H1 (cell line): ENCODE measurements at regions not wholly inside any gene's neighbourhood (a gene's known extent, or its start where the extent isn't known, plus 50 kb on each side); places are given as distances from the start of the nearest gene placed in this dataset.

Experiments
- CTCF ChIA-PET: fragments of 300-600 bp; sonication (Branson Sonifier 250); formaldehyde crosslinking; loops from one replicate; lab custom pipeline; 2021; ENCODE audit not compliant: partially characterized antibody; lab: Charles Lee
- POLR2A ChIA-PET: fragments of 300-600 bp; sonication (Branson Sonifier 250); formaldehyde crosslinking; loops from one replicate; lab custom pipeline; 2021; ENCODE audit warnings: inconsistent platforms; ENCODE audit not compliant: partially characterized antibody; lab: Charles Lee
- DNase-seq, 2 experiments: peaks; one replicate each; pipeline versions ENCODE4 v3.0.0 to v3.0.0-alpha.2; 2010 to 2022; ENCODE audit warnings: low spot score in 2 of 2, low read depth in 1 of 2, mixed read lengths in 1 of 2
- FAIRE-seq: peaks from 2 replicates; lab custom pipeline; 2011; peaks lifted over from hg19 to GRCh38; lab: Jason Lieb, UNC
- H2AFZ ChIP-seq: 2 replicates; pipeline ENCODE4 v1.8.1; 2012; ENCODE audit warnings: low read length, inconsistent platforms
- H2AK5ac ChIP-seq: 2 replicates; pipeline ENCODE4 v1.6.1; 2013; ENCODE audit warnings: low read depth, low read length
- H2BK120ac ChIP-seq: replicated peaks from 2 replicates; pipeline ENCODE3; 2013; ENCODE audit warnings: low read depth, low read length, inconsistent platforms
- H2BK12ac ChIP-seq: 2 replicates; pipeline ENCODE4 v1.6.1; 2013; ENCODE audit warnings: low read depth, low read length
- H2BK15ac ChIP-seq: 2 replicates; pipeline ENCODE4 v1.6.1; 2013; ENCODE audit warnings: low read length
- H2BK20ac ChIP-seq: 2 replicates; pipeline ENCODE4 v1.6.1; 2013; ENCODE audit warnings: low read length
- H2BK5ac ChIP-seq: 2 replicates; pipeline ENCODE4 v1.6.1; 2013; ENCODE audit warnings: low read depth, low read length
- H3K14ac ChIP-seq: 2 replicates; pipeline ENCODE4 v1.6.1; 2013; ENCODE audit warnings: inconsistent platforms; ENCODE audit not compliant: insufficient read length
- H3K18ac ChIP-seq: 2 replicates; pipeline ENCODE4 v1.6.1; 2013; ENCODE audit warnings: low read length; ENCODE audit errors: extremely low read depth
- H3K23ac ChIP-seq: 2 replicates; pipeline ENCODE4 v1.6.1; 2013; ENCODE audit warnings: inconsistent platforms; ENCODE audit not compliant: insufficient read length
- H3K23me2 ChIP-seq: 2 replicates; pipeline ENCODE4 v1.6.1; 2013; ENCODE audit warnings: low read depth, low read length
- H3K27ac ChIP-seq: 2 replicates; pipeline ENCODE4 v1.6.1; 2011; ENCODE audit warnings: low read depth, low read length, inconsistent platforms
- H3K27me3 ChIP-seq, 4 experiments: replicated peaks in 1 of 4; 1 replicate in 1 of 4; 2 replicates in 3 of 4; pipeline versions ENCODE4 v1.6.1 to v1.8.1; 2011 to 2013; ENCODE audit warnings: low read length in 3 of 4, mild to moderate bottlenecking in 3 of 4, inconsistent platforms in 2 of 4, mixed read lengths in 2 of 4, moderate library complexity in 1 of 4; ENCODE audit not compliant: control insufficient read depth in 3 of 4, insufficient read depth in 3 of 4; ENCODE audit errors: extremely low read depth in 1 of 4
- H3K36me3 ChIP-seq, 4 experiments: 2 replicates each; pipeline versions ENCODE4 v1.6.1 to v1.8.1; 2011 to 2013; ENCODE audit warnings: mild to moderate bottlenecking in 4 of 4, low read length in 3 of 4, moderate library complexity in 2 of 4, control low read depth in 1 of 4, inconsistent platforms in 1 of 4; ENCODE audit not compliant: insufficient read depth in 4 of 4, control insufficient read depth in 2 of 4
- H3K4ac ChIP-seq: replicated peaks from 2 replicates; pipeline ENCODE3; 2013; ENCODE audit warnings: low read length, low read depth, mixed read lengths, inconsistent platforms; ENCODE audit not compliant: insufficient read length
- H3K4me1 ChIP-seq, 4 experiments: replicated peaks in 1 of 4; 1 replicate in 1 of 4; 2 replicates in 3 of 4; pipeline versions ENCODE4 v1.6.1 to v1.8.1; 2011 to 2013; ENCODE audit warnings: low read length in 3 of 4, inconsistent platforms in 2 of 4, mixed read lengths in 1 of 4; ENCODE audit not compliant: insufficient read depth in 4 of 4, control insufficient read depth in 3 of 4
- H3K4me2 ChIP-seq, 2 experiments: 2 replicates each; pipeline versions ENCODE4 v1.6.1 to v1.8.1; 2011 to 2013; ENCODE audit warnings: low read depth in 2 of 2, low read length in 2 of 2, control low read depth in 1 of 2, inconsistent platforms in 1 of 2, mild to moderate bottlenecking in 1 of 2; ENCODE audit not compliant: insufficient read depth in 1 of 2
- H3K4me3 ChIP-seq, 4 experiments: fragments of 200-600, 300-600 bp in 1 of 4; sonication (generic), shearing (Covaris generic), sonication (Bioruptor Twin) in 1 of 4; 2 replicates each; pipeline versions ENCODE4 v1.5.1 to v1.8.1; 2011 to 2016; ENCODE audit warnings: low read length in 4 of 4, low read depth in 3 of 4, control low read depth in 2 of 4, inconsistent platforms in 2 of 4, mild to moderate bottlenecking in 2 of 4, mixed read lengths in 1 of 4, moderate library complexity in 1 of 4; ENCODE audit not compliant: insufficient read depth in 2 of 4; ENCODE audit errors: extremely low read depth in 1 of 4
- H3K56ac ChIP-seq: replicated peaks from 2 replicates; pipeline ENCODE3; 2013; ENCODE audit warnings: low read depth, mild to moderate bottlenecking, mixed read lengths, low read length, inconsistent platforms; ENCODE audit not compliant: insufficient read length
- H3K79me1 ChIP-seq: 2 replicates; pipeline ENCODE4 v1.6.1; 2013; ENCODE audit warnings: low read depth, low read length, control low read depth
- H3K79me2 ChIP-seq, 2 experiments: 2 replicates each; pipeline versions ENCODE4 v1.6.1 to v1.8.1; 2012 to 2013; ENCODE audit warnings: low read length in 2 of 2, mild to moderate bottlenecking in 2 of 2, inconsistent platforms in 1 of 2; ENCODE audit not compliant: insufficient read depth in 2 of 2, control insufficient read depth in 1 of 2
- H3K9ac ChIP-seq, 4 experiments: replicated peaks in 1 of 4; 1 replicate in 1 of 4; 2 replicates in 3 of 4; pipeline versions ENCODE4 v1.6.1 to v1.8.1; 2011 to 2013; ENCODE audit warnings: low read depth in 3 of 4, low read length in 3 of 4, control low read depth in 2 of 4, mild to moderate bottlenecking in 2 of 4, moderate library complexity in 2 of 4, inconsistent platforms in 1 of 4; ENCODE audit errors: extremely low read depth in 1 of 4
- H3K9me3 ChIP-seq, 2 experiments: 2 replicates each; pipeline versions ENCODE4 v1.6.1 to v1.8.1; 2012 to 2013; ENCODE audit warnings: mild to moderate bottlenecking in 2 of 2, moderate library complexity in 2 of 2, control low read depth in 1 of 2, inconsistent platforms in 1 of 2, low read depth in 1 of 2, low read length in 1 of 2, mixed read lengths in 1 of 2; ENCODE audit not compliant: insufficient read depth in 2 of 2
- H4K20me1 ChIP-seq, 2 experiments: replicated peaks in 1 of 2; 2 replicates each; pipeline versions ENCODE3 to v1.8.1; 2011 to 2013; ENCODE audit warnings: inconsistent platforms in 2 of 2, low read length in 2 of 2, mild to moderate bottlenecking in 1 of 2; ENCODE audit not compliant: insufficient read depth in 2 of 2, control insufficient read depth in 1 of 2
- H4K5ac ChIP-seq: 2 replicates; pipeline ENCODE4 v1.6.1; 2013; ENCODE audit warnings: low read length, low read depth, mixed read lengths, inconsistent platforms; ENCODE audit not compliant: insufficient read length
- H4K8ac ChIP-seq: 2 replicates; pipeline ENCODE4 v1.8.0; 2013; ENCODE audit warnings: mild to moderate bottlenecking, moderate library complexity, low read length, inconsistent platforms; ENCODE audit not compliant: insufficient read depth; ENCODE audit errors: extremely low read depth
- H4K91ac ChIP-seq: replicated peaks from 2 replicates; pipeline ENCODE3; 2013; ENCODE audit warnings: low read length, mixed read lengths, inconsistent platforms; ENCODE audit not compliant: insufficient read length
- CBX5 ChIP-seq: fragments of 300-800, 300-1000 bp; sonication (generic); IDR thresholded peaks from 2 replicates; pipeline ENCODE4 v1.7.1; 2016; ENCODE audit warnings: antibody characterized with exemption, low read length, low read depth
- FOSL1 ChIP-seq: IDR thresholded peaks from 2 replicates; pipeline ENCODE4 v1.6.1; 2011; ENCODE audit warnings: mild to moderate bottlenecking, low read depth, low read length, moderate library complexity; ENCODE audit not compliant: insufficient read depth
- NANOG ChIP-seq: IDR thresholded peaks from 2 replicates; pipeline ENCODE4 v1.6.1; 2011; ENCODE audit warnings: low read length, low read depth, mild to moderate bottlenecking, inconsistent platforms; ENCODE audit not compliant: insufficient read depth, poor library complexity, severe bottlenecking
- NRF1 ChIP-seq: IDR thresholded peaks from 2 replicates; pipeline ENCODE4 v1.6.1; 2011; ENCODE audit warnings: mild to moderate bottlenecking, low read depth, low read length, improper control_type of control experiment
- RFX5 ChIP-seq: IDR thresholded peaks from 2 replicates; pipeline ENCODE4 v1.6.1; 2011; ENCODE audit warnings: low read depth, low read length, improper control_type of control experiment, borderline replicate concordance
- SIN3A ChIP-seq, 2 experiments: IDR thresholded peaks in 1 of 2; conservative IDR thresholded peaks in 1 of 2; 2 replicates each; pipeline ENCODE4 v1.6.1; 2011 to 2012; ENCODE audit warnings: low read length in 2 of 2, improper control_type of control experiment in 1 of 2, low read depth in 1 of 2, mild to moderate bottlenecking in 1 of 2
- SIRT6 ChIP-seq: IDR thresholded peaks from one replicate; pipeline ENCODE4 v1.7.1; 2012; ENCODE audit warnings: low read length, inconsistent platforms
- SP1 ChIP-seq: IDR thresholded peaks from 2 replicates; pipeline ENCODE4 v1.6.1; 2011; ENCODE audit warnings: low read depth, low read length
- SP2 ChIP-seq: IDR thresholded peaks from 2 replicates; pipeline ENCODE4 v1.6.1; 2012; ENCODE audit warnings: mild to moderate bottlenecking, low read length, inconsistent platforms
- SP4 ChIP-seq: IDR thresholded peaks from 2 replicates; pipeline ENCODE4 v1.6.1; 2012; ENCODE audit warnings: low read length, inconsistent platforms
- TBP ChIP-seq: IDR thresholded peaks from 2 replicates; pipeline ENCODE4 v1.6.1; 2011; ENCODE audit warnings: low read depth, low read length, improper control_type of control experiment
- ZNF274 ChIP-seq: IDR thresholded peaks from 2 replicates; pipeline ENCODE4 v1.7.0; 2012; ENCODE audit warnings: low read length, borderline replicate concordance; ENCODE audit errors: extremely low read depth
- WGBS, 2 experiments: shearing (Covaris generic) in 1 of 2; methylation state at CpG; one replicate each; pipeline versions ENCODE4 v1.1.6 to v1.1.7; 2013 to 2015; ENCODE audit warnings: low lambda C conversion rate in 2 of 2, mixed read lengths in 2 of 2, inconsistent platforms in 1 of 2, low coverage in 1 of 2, missing lambda C conversion rate in 1 of 2; ENCODE audit not compliant: insufficient replicate concordance in 2 of 2, insufficient coverage in 1 of 2, insufficient read length in 1 of 2; ENCODE audit errors: extremely low coverage in 1 of 2, missing lambda C conversion rate in 1 of 2; 5-methylcytosine and 5-hydroxymethylcytosine counted together
- TF ChIP-seq, protein P1 (sequence below), 3 experiments: IDR thresholded peaks; 1 replicate in 2 of 3; 2 replicates in 1 of 3; pipeline versions ENCODE4 v1.5.1 to v1.6.1; 2011; ENCODE audit warnings: low read length in 3 of 3, mild to moderate bottlenecking in 3 of 3, inconsistent platforms in 2 of 3, low read depth in 1 of 3, moderate library complexity in 1 of 3; ENCODE audit not compliant: insufficient read depth in 1 of 3; ENCODE audit errors: control extremely low read depth in 1 of 3

DNA sequence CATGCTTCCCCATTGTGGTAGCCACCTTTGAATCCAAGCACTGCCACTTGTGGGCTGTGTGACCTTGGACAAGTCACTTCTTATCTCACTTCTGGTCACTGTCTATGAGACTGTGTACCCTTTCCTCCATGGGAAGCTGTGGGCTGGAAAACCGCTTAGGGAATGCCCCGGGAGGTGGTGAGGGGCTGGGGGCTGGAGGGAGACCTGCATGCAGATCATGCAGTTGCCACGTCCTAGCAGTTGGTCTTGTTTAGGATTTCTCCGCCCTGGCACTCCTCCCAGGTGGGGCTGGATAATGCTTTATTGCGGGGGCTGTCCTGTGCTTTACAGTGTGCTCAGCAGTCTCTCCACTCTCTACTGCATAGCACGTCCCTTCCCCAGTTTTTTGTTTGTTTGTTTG, 62.9 kb upstream of the OPN4 start:
- no peak overlapping the region for H3K27ac ChIP-seq
- H3K4me3 ChIP-seq: no peak overlapping the region
- FAIRE-seq (no peak), DNase-seq (no peak)
- no peak overlapping the region for H2BK120ac ChIP-seq
- no peaks in the 10 kb centered on the region for H3K4me1 ChIP-seq
- no peak overlapping the region for H3K14ac ChIP-seq
- no peaks in the 10 kb centered on the region for H4K20me1 ChIP-seq
- H3K18ac ChIP-seq: no peak overlapping the region
- H3K36me3 ChIP-seq: no peaks in the 10 kb centered on the region
- ChIA-PET CTCF (interaction anchor here (0.7 to 2.4 kb wide), 6 partner anchors 11 to 81 kb away, joined by 3 to 10 read pairs (median 4); no protein-coding TSS in a partner anchor), POLR2A (interaction anchor here (1.6 kb wide), 1 partner anchor 72 kb away, joined by 4 read pairs; no protein-coding TSS in a partner anchor)
- no peak overlapping the region for H3K4me2 ChIP-seq
- H2AK5ac ChIP-seq: no peak overlapping the region
- no peak overlapping the region for H4K91ac ChIP-seq
- TF ChIP-seq FOSL1 (no peak), SIN3A (conservative IDR thresholded peaks at IDR 0.05 in 1 of 2, IDR thresholded peaks at IDR 0.05 in 1 of 2; ENCODE audit: low read depth in 1 of 2, low read length in 2 of 2) (no peak), TBP (no peak), NANOG (no peak), SP4 (no peak), SP2 (no peak), RFX5 (no peak), SP1 (no peak), NRF1 (no peak), ZNF274 (no peak), CBX5 (no peak), SIRT6 (no peak)
- TF ChIP-seq, protein P1, sequence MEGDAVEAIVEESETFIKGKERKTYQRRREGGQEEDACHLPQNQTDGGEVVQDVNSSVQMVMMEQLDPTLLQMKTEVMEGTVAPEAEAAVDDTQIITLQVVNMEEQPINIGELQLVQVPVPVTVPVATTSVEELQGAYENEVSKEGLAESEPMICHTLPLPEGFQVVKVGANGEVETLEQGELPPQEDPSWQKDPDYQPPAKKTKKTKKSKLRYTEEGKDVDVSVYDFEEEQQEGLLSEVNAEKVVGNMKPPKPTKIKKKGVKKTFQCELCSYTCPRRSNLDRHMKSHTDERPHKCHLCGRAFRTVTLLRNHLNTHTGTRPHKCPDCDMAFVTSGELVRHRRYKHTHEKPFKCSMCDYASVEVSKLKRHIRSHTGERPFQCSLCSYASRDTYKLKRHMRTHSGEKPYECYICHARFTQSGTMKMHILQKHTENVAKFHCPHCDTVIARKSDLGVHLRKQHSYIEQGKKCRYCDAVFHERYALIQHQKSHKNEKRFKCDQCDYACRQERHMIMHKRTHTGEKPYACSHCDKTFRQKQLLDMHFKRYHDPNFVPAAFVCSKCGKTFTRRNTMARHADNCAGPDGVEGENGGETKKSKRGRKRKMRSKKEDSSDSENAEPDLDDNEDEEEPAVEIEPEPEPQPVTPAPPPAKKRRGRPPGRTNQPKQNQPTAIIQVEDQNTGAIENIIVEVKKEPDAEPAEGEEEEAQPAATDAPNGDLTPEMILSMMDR (IDR thresholded peaks at IDR 0.05; ENCODE audit: control extremely low read depth in 1 of 3, insufficient read depth in 1 of 3, low read depth in 1 of 3, low read length in 3 of 3): no peak
- no peak overlapping the region for H3K9ac ChIP-seq
- no peaks in the 10 kb centered on the region for H3K23me2 ChIP-seq
- H2BK12ac ChIP-seq: no peak overlapping the region
- H2BK5ac ChIP-seq: no peak overlapping the region
- no peak overlapping the region for H2BK20ac ChIP-seq
- no peak overlapping the region for H2AFZ ChIP-seq
- no peaks in the 10 kb centered on the region for H3K79me2 ChIP-seq
- no peak overlapping the region for H4K5ac ChIP-seq
- H3K27me3 ChIP-seq: no peaks in the 10 kb centered on the region
- WGBS, 2 experiments: 90% methylated on average over 6 of the region's 6 CpGs; no CpG with 5 or more reads in 1 of the 2 experiments
- H3K9me3 ChIP-seq: no peaks in the 10 kb centered on the region
- no peak overlapping the region for H3K23ac ChIP-seq
- no peak overlapping the region for H3K56ac ChIP-seq
- no peak overlapping the region for H2BK15ac ChIP-seq
- no peak overlapping the region for H3K4ac ChIP-seq
- no peaks in the 10 kb centered on the region for H3K79me1 ChIP-seq
- H4K8ac ChIP-seq: no peak overlapping the region
